CD4-positive, CD25-positive, alpha-beta regulatory T cell (primary cell): ENCODE measurements at regions not wholly inside any gene's neighbourhood (a gene's known extent, or its start where the extent isn't known, plus 50 kb on each side); places are given as distances from the start of the nearest gene placed in this dataset.

Experiments used
- ATAC-seq, 2 donors: fragments of 150-1000 bp; cut with Tn5 transposase; one replicate each; pipeline ENCODE4 v1.10.0; 2021; ENCODE audit warnings: low read depth in 2 of 2, moderate number of reproducible peaks in 2 of 2, moderate library complexity in 1 of 2
- DNase-seq, 3 donors: peaks; one replicate each; pipeline versions ENCODE4 v3.0.0 to v3.0.0-alpha.2; 2012 to 2022; ENCODE audit warnings: mixed read lengths in 1 of 3
- H3K27ac ChIP-seq: one replicate; pipeline ENCODE4 v1.7.0; 2013; ENCODE audit warnings: mild to moderate bottlenecking, low read length; ENCODE audit not compliant: insufficient read depth, poor library complexity, severe bottlenecking
- H3K27me3 ChIP-seq: one replicate; pipeline ENCODE4 v1.7.0; 2013; ENCODE audit warnings: low read length; ENCODE audit not compliant: control insufficient read depth, insufficient read depth
- H3K36me3 ChIP-seq: one replicate; pipeline ENCODE4 v1.7.0; 2013; ENCODE audit warnings: mild to moderate bottlenecking, low read length, moderate library complexity; ENCODE audit not compliant: control insufficient read depth, insufficient read depth
- H3K4me1 ChIP-seq: 2 replicates; pipeline ENCODE4 v1.7.0; 2013; ENCODE audit warnings: mild to moderate bottlenecking, low read length; ENCODE audit not compliant: insufficient read depth, control insufficient read depth, poor library complexity, severe bottlenecking
- H3K4me3 ChIP-seq: one replicate; pipeline ENCODE4 v1.7.0; 2013; ENCODE audit warnings: low read depth, mild to moderate bottlenecking, low read length, moderate library complexity
- H3K9me3 ChIP-seq, 2 experiments: 1 replicate in 1 of 2; 2 replicates in 1 of 2; pipeline ENCODE4 v1.7.0; 2013; ENCODE audit warnings: low read length in 2 of 2, mild to moderate bottlenecking in 1 of 2, moderate library complexity in 1 of 2; ENCODE audit not compliant: control insufficient read depth in 2 of 2
- H3K27ac Mint-ChIP-seq, 3 donors: one replicate each; pipeline ENCODE4 v1.8.0; 2020 to 2022; ENCODE audit warnings: mild to moderate bottlenecking in 3 of 3, mixed read lengths in 3 of 3, moderate library complexity in 2 of 3
- H3K27me3 Mint-ChIP-seq: one replicate; pipeline ENCODE4 v1.8.0; 2022; ENCODE audit warnings: mild to moderate bottlenecking, mixed read lengths
- H3K36me3 Mint-ChIP-seq: one replicate; pipeline ENCODE4 v1.8.0; 2020; ENCODE audit warnings: mixed read lengths
- H3K4me1 Mint-ChIP-seq, 4 donors: one replicate each; pipeline ENCODE4 v1.8.0; 2020 to 2022; ENCODE audit warnings: mixed read lengths in 4 of 4, mild to moderate bottlenecking in 1 of 4
- H3K4me3 Mint-ChIP-seq, 4 donors: one replicate each; pipeline ENCODE4 v1.8.0; 2020 to 2022; ENCODE audit warnings: mild to moderate bottlenecking in 4 of 4, mixed read lengths in 4 of 4, moderate library complexity in 3 of 4
- H3K9me3 Mint-ChIP-seq, 7 donors: one replicate each; pipeline ENCODE4 v1.8.0; 2020 to 2022; ENCODE audit warnings: mixed read lengths in 7 of 7, mild to moderate bottlenecking in 3 of 7, moderate library complexity in 2 of 7

GRCh38 chr6:9195322-9195721 lies 760.0 kb upstream of the SLC35B3 start:
- Mint-ChIP-seq H3K4me3 (no peak overlapping the region), H3K36me3 (no peaks in the 10 kb centered on the region)
- no peak overlapping the region for H3K27ac ChIP-seq

GRCh38 chr6:9192405-9192909 lies 757.1 kb upstream of the SLC35B3 start:
- Histone ChIP-seq H3K9me3 (no peaks in the 10 kb centered on the region), H3K27ac (no peak overlapping the region), H3K36me3 (no peaks in the 10 kb centered on the region), H3K4me3 (no peak overlapping the region), H3K27me3 (no peaks in the 10 kb centered on the region), H3K4me1 (no peaks in the 10 kb centered on the region)
- no peak overlapping the region for H3K4me3 Mint-ChIP-seq
- H3K27me3 Mint-ChIP-seq = peaks cover 4% of the 10 kb centered on the region
- no peak for DNase-seq
- H3K9me3 Mint-ChIP-seq = peaks cover 0 to 6% (median 0%) of the 10 kb centered on the region in 7 donors
- H3K27ac Mint-ChIP-seq = no peak overlapping the region
- no peaks in the 10 kb centered on the region for H3K36me3 Mint-ChIP-seq
- no peaks in the 10 kb centered on the region for H3K4me1 Mint-ChIP-seq
- ATAC-seq = no peak

More at GRCh38 chr6:9195322-9195721, 760.0 kb upstream of the SLC35B3 start:
- Histone ChIP-seq H3K36me3 (no peaks in the 10 kb centered on the region), H3K4me1 (no peaks in the 10 kb centered on the region), H3K27me3 (no peaks in the 10 kb centered on the region), H3K4me3 (no peak overlapping the region), H3K9me3 (peaks cover 0 to 1% of the 10 kb centered on the region in 2 experiments)
- no peak overlapping the region for H3K27ac Mint-ChIP-seq
- no peaks in the 10 kb centered on the region for H3K4me1 Mint-ChIP-seq
- ATAC-seq = no peak
- DNase-seq = no peak
- H3K9me3 Mint-ChIP-seq = peaks cover 0 to 6% (median 2%) of the 10 kb centered on the region in 7 donors
- peaks cover 4% of the 10 kb centered on the region for H3K27me3 Mint-ChIP-seq

- H3K4me3 ChIP-seq = no peak overlapping the region
- Mint-ChIP-seq H3K27ac (no peak overlapping the region), H3K4me3 (no peak overlapping the region), H3K4me1 (no peaks in the 10 kb centered on the region), H3K27me3 (peaks cover 4% of the 10 kb centered on the region), H3K9me3 (peaks cover 0 to 9% (median 2%) of the 10 kb centered on the region in 7 donors), H3K36me3 (no peaks in the 10 kb centered on the region)
- no peaks in the 10 kb centered on the region for H3K9me3 ChIP-seq
- H3K27me3 ChIP-seq = no peaks in the 10 kb centered on the region
- no peak for ATAC-seq
- H3K4me1 ChIP-seq = no peaks in the 10 kb centered on the region
- H3K36me3 ChIP-seq = no peaks in the 10 kb centered on the region
- DNase-seq = no peak
- no peak overlapping the region for H3K27ac ChIP-seq
Observed at GRCh38 chr6:9186148-9186547, 750.8 kb upstream of the SLC35B3 start.

- Histone ChIP-seq H3K9me3 (peaks cover 0 to 1% of the 10 kb centered on the region in 2 experiments), H3K27me3 (no peaks in the 10 kb centered on the region), H3K4me1 (no peaks in the 10 kb centered on the region), H3K4me3 (no peak overlapping the region), H3K36me3 (no peaks in the 10 kb centered on the region), H3K27ac (no peak overlapping the region)
- Mint-ChIP-seq H3K36me3 (no peaks in the 10 kb centered on the region), H3K4me3 (no peak overlapping the region), H3K4me1 (no peaks in the 10 kb centered on the region), H3K27ac (no peak overlapping the region), H3K27me3 (peaks cover 5% of the 10 kb centered on the region), H3K9me3 (peaks cover 1 to 9% (median 3%) of the 10 kb centered on the region in 7 donors)
- no peak for ATAC-seq
- DNase-seq = no peak
Observed at GRCh38 chr6:9178071-9178470, 742.7 kb upstream of the SLC35B3 start.

GRCh38 chr6:9173229-9173628 lies 737.9 kb upstream of the SLC35B3 start:
- peaks cover 0 to 1% of the 10 kb centered on the region in 2 experiments for H3K9me3 ChIP-seq
- H3K4me3 ChIP-seq = no peak overlapping the region
- no peak for ATAC-seq
- H3K27me3 ChIP-seq = no peaks in the 10 kb centered on the region
- Mint-ChIP-seq H3K36me3 (no peaks in the 10 kb centered on the region), H3K9me3 (peaks cover 0 to 13% (median 5%) of the 10 kb centered on the region in 7 donors), H3K27me3 (no peaks in the 10 kb centered on the region), H3K4me3 (no peak overlapping the region), H3K27ac (no peak overlapping the region), H3K4me1 (no peaks in the 10 kb centered on the region)
- no peak overlapping the region for H3K27ac ChIP-seq
- no peaks in the 10 kb centered on the region for H3K36me3 ChIP-seq
- DNase-seq = no peak
- H3K4me1 ChIP-seq = no peaks in the 10 kb centered on the region

GRCh38 chr6:9172096-9172495 lies 736.8 kb upstream of the SLC35B3 start:
- Mint-ChIP-seq H3K9me3 (peaks cover 0 to 13% (median 3%) of the 10 kb centered on the region in 7 donors), H3K36me3 (no peaks in the 10 kb centered on the region), H3K27ac (no peak overlapping the region), H3K4me1 (no peaks in the 10 kb centered on the region), H3K4me3 (no peak overlapping the region), H3K27me3 (no peaks in the 10 kb centered on the region)
- H3K36me3 ChIP-seq = no peaks in the 10 kb centered on the region
- no peak for ATAC-seq
- no peak overlapping the region for H3K27ac ChIP-seq
- DNase-seq = no peak
- peaks cover 0 to 1% of the 10 kb centered on the region in 2 experiments for H3K9me3 ChIP-seq
- H3K27me3 ChIP-seq = no peaks in the 10 kb centered on the region
- no peaks in the 10 kb centered on the region for H3K4me1 ChIP-seq
- no peak overlapping the region for H3K4me3 ChIP-seq

- Histone ChIP-seq H3K4me3 (no peak overlapping the region), H3K36me3 (no peaks in the 10 kb centered on the region), H3K4me1 (no peaks in the 10 kb centered on the region), H3K27ac (no peak overlapping the region), H3K27me3 (no peaks in the 10 kb centered on the region), H3K9me3 (no peaks in the 10 kb centered on the region)
- Mint-ChIP-seq H3K4me1 (no peaks in the 10 kb centered on the region), H3K9me3 (peaks cover 0 to 18% (median 3%) of the 10 kb centered on the region in 7 donors), H3K27ac (no peak overlapping the region), H3K36me3 (no peaks in the 10 kb centered on the region), H3K27me3 (no peaks in the 10 kb centered on the region), H3K4me3 (no peak overlapping the region)
- ATAC-seq (no peak), DNase-seq (no peak)
Observed at GRCh38 chr6:9168669-9169068, 733.3 kb upstream of the SLC35B3 start.

GRCh38 chr6:9161731-9162130 lies 726.4 kb upstream of the SLC35B3 start:
- Mint-ChIP-seq H3K27me3 (no peaks in the 10 kb centered on the region), H3K4me3 (no peak overlapping the region)
- DNase-seq = no peak

More at GRCh38 chr6:9161731-9162130, 726.4 kb upstream of the SLC35B3 start:
- no peak overlapping the region for H3K27ac ChIP-seq
- Mint-ChIP-seq H3K27ac (no peak overlapping the region), H3K4me1 (no peaks in the 10 kb centered on the region), H3K36me3 (no peaks in the 10 kb centered on the region), H3K9me3 (peaks cover 0 to 35% (median 11%) of the 10 kb centered on the region in 7 donors)
- H3K36me3 ChIP-seq = no peaks in the 10 kb centered on the region
- no peak for ATAC-seq
- H3K27me3 ChIP-seq = no peaks in the 10 kb centered on the region
- peaks cover 0 to 2% of the 10 kb centered on the region in 2 experiments for H3K9me3 ChIP-seq
- no peak overlapping the region for H3K4me3 ChIP-seq
- H3K4me1 ChIP-seq = no peaks in the 10 kb centered on the region
